Immature natural killer cell (primary cell): ENCODE measurements at regions not wholly inside any gene's neighbourhood (a gene's known extent, or its start where the extent isn't known, plus 50 kb on each side); places are given as distances from the start of the nearest gene placed in this dataset.

Source experiments
- DNase-seq, 3 donors: peaks; one replicate each; pipeline ENCODE4 v3.0.0; 2022; ENCODE audit warnings: mixed read lengths in 1 of 3
- H3K27ac Mint-ChIP-seq, 6 donors: one replicate each; pipeline ENCODE4 v1.8.0; 2020; ENCODE audit warnings: mixed read lengths in 6 of 6, mild to moderate bottlenecking in 5 of 6, inconsistent platforms in 4 of 6, moderate library complexity in 3 of 6
- H3K27me3 Mint-ChIP-seq, 3 donors: one replicate each; pipeline ENCODE4 v1.8.0; 2020 to 2021; ENCODE audit warnings: low read depth in 3 of 3, mild to moderate bottlenecking in 3 of 3, mixed read lengths in 3 of 3, moderate library complexity in 3 of 3, inconsistent platforms in 1 of 3
- H3K36me3 Mint-ChIP-seq, 3 donors: one replicate each; pipeline ENCODE4 v1.8.0; 2020; ENCODE audit warnings: mixed read lengths in 3 of 3, inconsistent platforms in 2 of 3, mild to moderate bottlenecking in 2 of 3
- H3K4me1 Mint-ChIP-seq, 2 donors: one replicate each; pipeline ENCODE4 v1.8.0; 2020; ENCODE audit warnings: inconsistent platforms in 2 of 2, mild to moderate bottlenecking in 2 of 2, mixed read lengths in 2 of 2, moderate library complexity in 1 of 2
- H3K4me3 Mint-ChIP-seq, 5 donors: one replicate each; pipeline ENCODE4 v1.8.0; 2020; ENCODE audit warnings: mild to moderate bottlenecking in 5 of 5, mixed read lengths in 5 of 5, inconsistent platforms in 3 of 5, moderate library complexity in 3 of 5
- H3K9me3 Mint-ChIP-seq, 6 donors: one replicate each; pipeline ENCODE4 v1.8.0; 2020; ENCODE audit warnings: mild to moderate bottlenecking in 6 of 6, mixed read lengths in 6 of 6, inconsistent platforms in 4 of 6, moderate library complexity in 3 of 6

GRCh38 chr22:48882636-48883200, 945.0 kb downstream of the BRD1 start:
- no peak for DNase-seq
- H3K4me1 Mint-ChIP-seq: no peaks in the 10 kb centered on the region
- no peaks in the 10 kb centered on the region for H3K9me3 Mint-ChIP-seq
- H3K27ac Mint-ChIP-seq: no peak overlapping the region
- peaks cover 0 to 2% (median 0%) of the 10 kb centered on the region in 3 donors for H3K27me3 Mint-ChIP-seq
- H3K4me3 Mint-ChIP-seq: no peak overlapping the region
- H3K36me3 Mint-ChIP-seq: no peaks in the 10 kb centered on the region

GRCh38 chr22:48881326-48881980, 946.2 kb downstream of the BRD1 start:
- DNase-seq: no peak
- no peaks in the 10 kb centered on the region for H3K9me3 Mint-ChIP-seq
- peaks cover 0 to 2% (median 0%) of the 10 kb centered on the region in 3 donors for H3K27me3 Mint-ChIP-seq
- no peaks in the 10 kb centered on the region for H3K4me1 Mint-ChIP-seq
- H3K27ac Mint-ChIP-seq: no peak overlapping the region
- H3K36me3 Mint-ChIP-seq: no peaks in the 10 kb centered on the region
- no peak overlapping the region for H3K4me3 Mint-ChIP-seq

- no peaks in the 10 kb centered on the region for H3K36me3 Mint-ChIP-seq
- no peaks in the 10 kb centered on the region for H3K4me1 Mint-ChIP-seq
- H3K9me3 Mint-ChIP-seq: no peaks in the 10 kb centered on the region
- DNase-seq: no peak
- H3K27ac Mint-ChIP-seq: no peak overlapping the region
- H3K4me3 Mint-ChIP-seq: no peak overlapping the region
- peaks cover 0 to 4% (median 0%) of the 10 kb centered on the region in 3 donors for H3K27me3 Mint-ChIP-seq
Observed at GRCh38 chr22:48880749-48881148, 946.9 kb downstream of the BRD1 start.

GRCh38 chr22:48876951-48877350, 950.7 kb downstream of the BRD1 start:
- peaks cover 0 to 7% (median 6%) of the 10 kb centered on the region in 3 donors for H3K27me3 Mint-ChIP-seq
- no peak overlapping the region for H3K4me3 Mint-ChIP-seq
- H3K9me3 Mint-ChIP-seq: no peaks in the 10 kb centered on the region
- H3K27ac Mint-ChIP-seq: no peak overlapping the region
- no peaks in the 10 kb centered on the region for H3K4me1 Mint-ChIP-seq
- no peaks in the 10 kb centered on the region for H3K36me3 Mint-ChIP-seq
- no peak for DNase-seq

- no peak for DNase-seq
- Mint-ChIP-seq H3K27ac (no peak overlapping the region), H3K27me3 (peaks cover 2 to 9% (median 8%) of the 10 kb centered on the region in 3 donors), H3K4me3 (no peak overlapping the region), H3K4me1 (no peaks in the 10 kb centered on the region), H3K36me3 (no peaks in the 10 kb centered on the region), H3K9me3 (no peaks in the 10 kb centered on the region)
Observed at GRCh38 chr22:48874956-48875355, 952.7 kb downstream of the BRD1 start.

- Mint-ChIP-seq H3K9me3 (no peaks in the 10 kb centered on the region), H3K27ac (no peak overlapping the region), H3K36me3 (no peaks in the 10 kb centered on the region), H3K4me3 (no peak overlapping the region), H3K27me3 (peaks cover 2 to 8% (median 8%) of the 10 kb centered on the region in 3 donors), H3K4me1 (no peaks in the 10 kb centered on the region)
- no peak for DNase-seq
Observed at GRCh38 chr22:48873191-48873520, 954.5 kb downstream of the BRD1 start.

- Mint-ChIP-seq H3K36me3 (no peaks in the 10 kb centered on the region), H3K4me1 (no peaks in the 10 kb centered on the region), H3K9me3 (no peaks in the 10 kb centered on the region), H3K27ac (no peak overlapping the region), H3K4me3 (no peak overlapping the region), H3K27me3 (peaks cover 2 to 8% (median 8%) of the 10 kb centered on the region in 3 donors)
- DNase-seq: no peak
Observed at GRCh38 chr22:48872271-48873190, 955.1 kb downstream of the BRD1 start.

- H3K27me3 Mint-ChIP-seq: peaks cover 2 to 8% (median 8%) of the 10 kb centered on the region in 3 donors
- H3K4me1 Mint-ChIP-seq: no peaks in the 10 kb centered on the region
- H3K9me3 Mint-ChIP-seq: no peaks in the 10 kb centered on the region
- no peaks in the 10 kb centered on the region for H3K36me3 Mint-ChIP-seq
- H3K27ac Mint-ChIP-seq: no peak overlapping the region
- no peak overlapping the region for H3K4me3 Mint-ChIP-seq
- no peak for DNase-seq
Observed at GRCh38 chr22:48871176-48871840, 956.4 kb downstream of the BRD1 start.

GRCh38 chr22:48870436-48870835, 957.2 kb downstream of the BRD1 start:
- H3K9me3 Mint-ChIP-seq: no peaks in the 10 kb centered on the region
- no peak overlapping the region for H3K27ac Mint-ChIP-seq
- H3K4me1 Mint-ChIP-seq: no peaks in the 10 kb centered on the region
- no peak for DNase-seq
- no peak overlapping the region for H3K4me3 Mint-ChIP-seq
- peaks cover 2 to 8% (median 5%) of the 10 kb centered on the region in 3 donors for H3K27me3 Mint-ChIP-seq
- H3K36me3 Mint-ChIP-seq: no peaks in the 10 kb centered on the region

GRCh38 chr22:48869788-48870187, 957.9 kb downstream of the BRD1 start:
- Mint-ChIP-seq H3K9me3 (no peaks in the 10 kb centered on the region), H3K27me3 (peaks cover 2 to 8% (median 5%) of the 10 kb centered on the region in 3 donors), H3K4me3 (no peak overlapping the region), H3K27ac (no peak overlapping the region), H3K4me1 (no peaks in the 10 kb centered on the region), H3K36me3 (no peaks in the 10 kb centered on the region)
- DNase-seq: no peak

GRCh38 chr22:48869161-48869560, 958.5 kb downstream of the BRD1 start:
- H3K27me3 Mint-ChIP-seq: peaks cover 2 to 6% (median 5%) of the 10 kb centered on the region in 3 donors
- H3K4me3 Mint-ChIP-seq: no peak overlapping the region
- no peak overlapping the region for H3K27ac Mint-ChIP-seq
- no peak for DNase-seq
- H3K9me3 Mint-ChIP-seq: no peaks in the 10 kb centered on the region
- no peaks in the 10 kb centered on the region for H3K36me3 Mint-ChIP-seq
- no peaks in the 10 kb centered on the region for H3K4me1 Mint-ChIP-seq

- no peaks in the 10 kb centered on the region for H3K4me1 Mint-ChIP-seq
- no peaks in the 10 kb centered on the region for H3K9me3 Mint-ChIP-seq
- no peak for DNase-seq
- no peaks in the 10 kb centered on the region for H3K36me3 Mint-ChIP-seq
- H3K27me3 Mint-ChIP-seq: peaks cover 2 to 6% (median 5%) of the 10 kb centered on the region in 3 donors
- H3K27ac Mint-ChIP-seq: no peak overlapping the region
- H3K4me3 Mint-ChIP-seq: no peak overlapping the region
Observed at GRCh38 chr22:48868554-48868953, 959.1 kb downstream of the BRD1 start.

GRCh38 chr22:48867891-48868290, 959.8 kb downstream of the BRD1 start:
- H3K27ac Mint-ChIP-seq: no peak overlapping the region

More at GRCh38 chr22:48867891-48868290, 959.8 kb downstream of the BRD1 start:
- H3K9me3 Mint-ChIP-seq: no peaks in the 10 kb centered on the region
- no peak for DNase-seq
- peaks cover 2 to 5% (median 3%) of the 10 kb centered on the region in 3 donors for H3K27me3 Mint-ChIP-seq
- no peak overlapping the region for H3K4me3 Mint-ChIP-seq
- no peaks in the 10 kb centered on the region for H3K36me3 Mint-ChIP-seq
- H3K4me1 Mint-ChIP-seq: no peaks in the 10 kb centered on the region
